GM23338 (cell line): ENCODE measurements at regions not wholly inside any gene's neighbourhood (a gene's known extent, or its start where the extent isn't known, plus 50 kb on each side); places are given as distances from the start of the nearest gene placed in this dataset.

Experiments
- ATAC-seq: fragments of 200-7000 bp; cut with Tn5 transposase; 3 replicates; pipeline ENCODE4 v1.9.1; 2020
- DNase-seq: peaks from one replicate; pipeline ENCODE4 v3.0.0-alpha.2; 2015; ENCODE audit warnings: low spot score
- H2AFZ ChIP-seq: fragments of 200-600 bp; sonication (generic); 2 replicates; pipeline ENCODE4 v1.8.0; 2016; ENCODE audit warnings: antibody characterized with exemption, mild to moderate bottlenecking, moderate library complexity
- H3F3A ChIP-seq: fragments of 200-600 bp; sonication (generic); replicated peaks from 2 replicates; pipeline ENCODE4 v1.8.0; 2017; ENCODE audit warnings: antibody characterized with exemption, mixed run types, low read depth
- H3K27ac ChIP-seq: fragments of 200-600 bp; sonication (generic); 2 replicates; pipeline ENCODE4 v1.6.1; 2016; ENCODE audit warnings: low read depth
- H3K27me3 ChIP-seq: fragments of 200-600 bp; sonication (generic); 2 replicates; pipeline ENCODE4 v1.8.0; 2016; ENCODE audit warnings: mild to moderate bottlenecking, mixed run types, moderate library complexity; ENCODE audit not compliant: insufficient read depth
- H3K36me3 ChIP-seq: fragments of 200-600 bp; sonication (generic); 2 replicates; pipeline ENCODE4 v1.8.0; 2016; ENCODE audit warnings: mild to moderate bottlenecking; ENCODE audit not compliant: insufficient read depth
- H3K4me1 ChIP-seq: fragments of 200-600 bp; sonication (generic); 2 replicates; pipeline ENCODE4 v1.8.0; 2016; ENCODE audit warnings: mild to moderate bottlenecking, moderate library complexity; ENCODE audit not compliant: insufficient read depth
- H3K4me2 ChIP-seq: fragments of 200-600 bp; sonication (generic); 2 replicates; pipeline ENCODE4 v1.7.1; 2017; ENCODE audit warnings: mixed run types
- H3K4me3 ChIP-seq: fragments of 200-600 bp; sonication (generic); 2 replicates; pipeline ENCODE4 v1.6.1; 2016; ENCODE audit warnings: mixed run types
- H3K79me2 ChIP-seq: fragments of 200-600 bp; sonication (generic); replicated peaks from 2 replicates; pipeline ENCODE4 v1.8.0; 2017; ENCODE audit warnings: mild to moderate bottlenecking; ENCODE audit not compliant: insufficient read depth
- H3K9me2 ChIP-seq: fragments of 200-600 bp; sonication (generic); 2 replicates; pipeline ENCODE4 v1.8.0; 2017; ENCODE audit not compliant: insufficient read depth
- H4K20me1 ChIP-seq: fragments of 200-600 bp; sonication (generic); replicated peaks from 2 replicates; pipeline ENCODE4 v1.8.0; 2017; ENCODE audit warnings: mild to moderate bottlenecking; ENCODE audit not compliant: insufficient read depth
- H3K27ac Mint-ChIP-seq: 2 replicates; pipeline ENCODE4 v1.8.0; 2020; ENCODE audit warnings: inconsistent platforms, mild to moderate bottlenecking, moderate library complexity, mixed read lengths
- H3K27me3 Mint-ChIP-seq: 3 replicates; pipeline ENCODE4 v1.8.0; 2022; ENCODE audit warnings: low read depth, mild to moderate bottlenecking, moderate library complexity, mixed read lengths, inconsistent platforms; ENCODE audit not compliant: insufficient read depth, poor library complexity
- H3K36me3 Mint-ChIP-seq: 3 replicates; pipeline ENCODE4 v1.8.0; 2021; ENCODE audit warnings: low read depth, mild to moderate bottlenecking, inconsistent platforms, moderate library complexity, mixed read lengths
- H3K4me1 Mint-ChIP-seq: 3 replicates; pipeline ENCODE4 v1.8.0; 2020; ENCODE audit warnings: mild to moderate bottlenecking, inconsistent platforms, mixed read lengths
- H3K4me3 Mint-ChIP-seq: 3 replicates; pipeline ENCODE4 v1.8.0; 2021; ENCODE audit warnings: moderate library complexity, mild to moderate bottlenecking, inconsistent platforms, mixed read lengths
- H3K9me3 Mint-ChIP-seq: 3 replicates; pipeline ENCODE4 v1.8.0; 2020; ENCODE audit warnings: moderate library complexity, mild to moderate bottlenecking, inconsistent platforms, mixed read lengths
- CREB1 ChIP-seq: fragments of 250-450 bp; sonication (Bioruptor Pico); IDR thresholded peaks from 2 replicates; pipeline ENCODE4 v1.5.0; 2020; ENCODE audit warnings: low read depth, mild to moderate bottlenecking, moderate library complexity
- EZH2 ChIP-seq: fragments of 200-600 bp; sonication (generic); IDR thresholded peaks from one replicate; pipeline ENCODE4 v1.8.0; 2017; ENCODE audit warnings: antibody characterized with exemption, mild to moderate bottlenecking, low read depth; ENCODE audit not compliant: unreplicated experiment
- EZH2phosphoT487 ChIP-seq: fragments of 200-600 bp; sonication (generic); IDR thresholded peaks from one replicate; pipeline ENCODE4 v1.8.1; 2018; ENCODE audit warnings: antibody characterized with exemption; ENCODE audit not compliant: unreplicated experiment
- JUNB ChIP-seq: IDR thresholded peaks from one replicate; pipeline ENCODE4 v1.6.1; 2016; ENCODE audit warnings: antibody characterized with exemption; ENCODE audit not compliant: unreplicated experiment
- NANOG ChIP-seq: IDR thresholded peaks from 2 replicates; pipeline ENCODE4 v1.6.1; 2016; ENCODE audit warnings: antibody characterized with exemption, borderline replicate concordance
- POLR2AphosphoS5 ChIP-seq: IDR thresholded peaks from 2 replicates; pipeline ENCODE4 v1.6.1; 2016; ENCODE audit warnings: antibody characterized with exemption, low read depth
- STAT1 ChIP-seq: IDR thresholded peaks from one replicate; pipeline ENCODE4 v1.6.1; 2016; ENCODE audit warnings: antibody characterized with exemption; ENCODE audit not compliant: unreplicated experiment
- ZNF114 ChIP-seq: fragments of 250-450 bp; sonication (Bioruptor Pico); IDR thresholded peaks from 2 replicates; pipeline ENCODE4 v1.5.0; 2020; ENCODE audit warnings: mild to moderate bottlenecking, moderate library complexity
- ZNF331 ChIP-seq: fragments of 250-450 bp; sonication (Bioruptor Pico); IDR thresholded peaks from 2 replicates; pipeline ENCODE4 v1.5.0; 2020; ENCODE audit warnings: low read depth, mild to moderate bottlenecking, moderate library complexity
- ZNF462 ChIP-seq: fragments of 250-450 bp; sonication (Bioruptor Pico); IDR thresholded peaks from 2 replicates; pipeline ENCODE4 v1.5.0; 2020; ENCODE audit warnings: mild to moderate bottlenecking, moderate library complexity
- TF ChIP-seq, protein P1 (sequence below), 2 experiments: fragments of 200-600 bp in 1 of 2; sonication (generic) in 1 of 2; conservative IDR thresholded peaks; 2 replicates each; pipeline versions ENCODE4 v1.5.1 to v1.6.1; 2016 to 2017; ENCODE audit warnings: antibody characterized with exemption in 2 of 2, low read depth in 2 of 2, mild to moderate bottlenecking in 2 of 2, moderate library complexity in 1 of 2
- TF ChIP-seq, protein P2 (sequence below): IDR thresholded peaks from 2 replicates; pipeline ENCODE4 v1.6.1; 2016; ENCODE audit warnings: antibody characterized with exemption
- TF ChIP-seq, protein P3 (sequence below): IDR thresholded peaks from one replicate; pipeline ENCODE4 v1.6.1; 2018; ENCODE audit warnings: antibody characterized with exemption; ENCODE audit not compliant: unreplicated experiment

- no peak for TF ChIP-seq EZH2
- TF ChIP-seq STAT1, result no peak
- TF ChIP-seq, protein P1, sequence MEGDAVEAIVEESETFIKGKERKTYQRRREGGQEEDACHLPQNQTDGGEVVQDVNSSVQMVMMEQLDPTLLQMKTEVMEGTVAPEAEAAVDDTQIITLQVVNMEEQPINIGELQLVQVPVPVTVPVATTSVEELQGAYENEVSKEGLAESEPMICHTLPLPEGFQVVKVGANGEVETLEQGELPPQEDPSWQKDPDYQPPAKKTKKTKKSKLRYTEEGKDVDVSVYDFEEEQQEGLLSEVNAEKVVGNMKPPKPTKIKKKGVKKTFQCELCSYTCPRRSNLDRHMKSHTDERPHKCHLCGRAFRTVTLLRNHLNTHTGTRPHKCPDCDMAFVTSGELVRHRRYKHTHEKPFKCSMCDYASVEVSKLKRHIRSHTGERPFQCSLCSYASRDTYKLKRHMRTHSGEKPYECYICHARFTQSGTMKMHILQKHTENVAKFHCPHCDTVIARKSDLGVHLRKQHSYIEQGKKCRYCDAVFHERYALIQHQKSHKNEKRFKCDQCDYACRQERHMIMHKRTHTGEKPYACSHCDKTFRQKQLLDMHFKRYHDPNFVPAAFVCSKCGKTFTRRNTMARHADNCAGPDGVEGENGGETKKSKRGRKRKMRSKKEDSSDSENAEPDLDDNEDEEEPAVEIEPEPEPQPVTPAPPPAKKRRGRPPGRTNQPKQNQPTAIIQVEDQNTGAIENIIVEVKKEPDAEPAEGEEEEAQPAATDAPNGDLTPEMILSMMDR (conservative IDR thresholded peaks at IDR 0.05; ENCODE audit: low read depth in 2 of 2), result no peak
- TF ChIP-seq, protein P2, sequence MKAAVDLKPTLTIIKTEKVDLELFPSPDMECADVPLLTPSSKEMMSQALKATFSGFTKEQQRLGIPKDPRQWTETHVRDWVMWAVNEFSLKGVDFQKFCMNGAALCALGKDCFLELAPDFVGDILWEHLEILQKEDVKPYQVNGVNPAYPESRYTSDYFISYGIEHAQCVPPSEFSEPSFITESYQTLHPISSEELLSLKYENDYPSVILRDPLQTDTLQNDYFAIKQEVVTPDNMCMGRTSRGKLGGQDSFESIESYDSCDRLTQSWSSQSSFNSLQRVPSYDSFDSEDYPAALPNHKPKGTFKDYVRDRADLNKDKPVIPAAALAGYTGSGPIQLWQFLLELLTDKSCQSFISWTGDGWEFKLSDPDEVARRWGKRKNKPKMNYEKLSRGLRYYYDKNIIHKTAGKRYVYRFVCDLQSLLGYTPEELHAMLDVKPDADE, result no peak
- no peak for TF ChIP-seq EZH2phosphoT487
- no peak for TF ChIP-seq ZNF462 (CRISPR knock-in tag)
- TF ChIP-seq POLR2AphosphoS5, result no peak
- TF ChIP-seq CREB1 (CRISPR knock-in tag), result no peak
- TF ChIP-seq ZNF114 (CRISPR knock-in tag), result no peak
- TF ChIP-seq NANOG, result no peak
- TF ChIP-seq, protein P3, sequence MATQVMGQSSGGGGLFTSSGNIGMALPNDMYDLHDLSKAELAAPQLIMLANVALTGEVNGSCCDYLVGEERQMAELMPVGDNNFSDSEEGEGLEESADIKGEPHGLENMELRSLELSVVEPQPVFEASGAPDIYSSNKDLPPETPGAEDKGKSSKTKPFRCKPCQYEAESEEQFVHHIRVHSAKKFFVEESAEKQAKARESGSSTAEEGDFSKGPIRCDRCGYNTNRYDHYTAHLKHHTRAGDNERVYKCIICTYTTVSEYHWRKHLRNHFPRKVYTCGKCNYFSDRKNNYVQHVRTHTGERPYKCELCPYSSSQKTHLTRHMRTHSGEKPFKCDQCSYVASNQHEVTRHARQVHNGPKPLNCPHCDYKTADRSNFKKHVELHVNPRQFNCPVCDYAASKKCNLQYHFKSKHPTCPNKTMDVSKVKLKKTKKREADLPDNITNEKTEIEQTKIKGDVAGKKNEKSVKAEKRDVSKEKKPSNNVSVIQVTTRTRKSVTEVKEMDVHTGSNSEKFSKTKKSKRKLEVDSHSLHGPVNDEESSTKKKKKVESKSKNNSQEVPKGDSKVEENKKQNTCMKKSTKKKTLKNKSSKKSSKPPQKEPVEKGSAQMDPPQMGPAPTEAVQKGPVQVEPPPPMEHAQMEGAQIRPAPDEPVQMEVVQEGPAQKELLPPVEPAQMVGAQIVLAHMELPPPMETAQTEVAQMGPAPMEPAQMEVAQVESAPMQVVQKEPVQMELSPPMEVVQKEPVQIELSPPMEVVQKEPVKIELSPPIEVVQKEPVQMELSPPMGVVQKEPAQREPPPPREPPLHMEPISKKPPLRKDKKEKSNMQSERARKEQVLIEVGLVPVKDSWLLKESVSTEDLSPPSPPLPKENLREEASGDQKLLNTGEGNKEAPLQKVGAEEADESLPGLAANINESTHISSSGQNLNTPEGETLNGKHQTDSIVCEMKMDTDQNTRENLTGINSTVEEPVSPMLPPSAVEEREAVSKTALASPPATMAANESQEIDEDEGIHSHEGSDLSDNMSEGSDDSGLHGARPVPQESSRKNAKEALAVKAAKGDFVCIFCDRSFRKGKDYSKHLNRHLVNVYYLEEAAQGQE, result no peak
- no peak for TF ChIP-seq JUNB
- no peak for TF ChIP-seq ZNF331 (CRISPR knock-in tag)
- no peak overlapping the region for H3K27ac ChIP-seq
- H3K4me1 ChIP-seq, result no peaks in the 10 kb centered on the region
- H3K79me2 ChIP-seq, result no peaks in the 10 kb centered on the region
- H3K4me2 ChIP-seq, result no peak overlapping the region
- Mint-ChIP-seq H3K27ac (no peak overlapping the region), H3K27me3 (peaks cover 3% of the 10 kb centered on the region), H3K9me3 (peaks cover 39% of the 10 kb centered on the region), H3K4me1 (no peaks in the 10 kb centered on the region), H3K4me3 (no peak overlapping the region), H3K36me3 (0 out of 3 replicates have a peak, but pooled peaks cover 3% of the 10 kb centered on the region)
- no peaks in the 10 kb centered on the region for H3K27me3 ChIP-seq
- H3K36me3 ChIP-seq, result no peaks in the 10 kb centered on the region
- ATAC-seq (no peak), DNase-seq (no peak)
- H3K4me3 ChIP-seq, result no peak overlapping the region
- no peaks in the 10 kb centered on the region for H4K20me1 ChIP-seq
- no peaks in the 10 kb centered on the region for H3K9me2 ChIP-seq
- H3F3A ChIP-seq, result no peaks in the 10 kb centered on the region
- H2AFZ ChIP-seq, result no peak overlapping the region; the same call in 1 of the 2 replicates
These were observed 71.6 kb upstream of the LGSN start for GRCh38 chr6:63391203-63391970.
